Omental fat pad (tissue), 3 donors: ENCODE measurements at regions not wholly inside any gene's neighbourhood (a gene's known extent, or its start where the extent isn't known, plus 50 kb on each side); places are given as distances from the start of the nearest gene placed in this dataset.

ENCODE experiments used
- ATAC-seq: fragments of 150-250 bp; one replicate; pipeline ENCODE4 v1.9.1; 2016; ENCODE audit warnings: mild to moderate bottlenecking, moderate library complexity; ENCODE audit not compliant: low FRiP score
- DNase-seq: peaks from one replicate; pipeline ENCODE4 v3.0.0-alpha.2; 2019; ENCODE audit warnings: low spot score
- TF ChIP-seq, protein P1 (sequence below), 3 donors: fragments of 450-650 bp; IDR thresholded peaks; one replicate each; pipeline ENCODE4 v1.5.1; 2016 to 2017; ENCODE audit warnings: antibody characterized with exemption in 3 of 3, mild to moderate bottlenecking in 3 of 3, moderate library complexity in 2 of 3

DNA sequence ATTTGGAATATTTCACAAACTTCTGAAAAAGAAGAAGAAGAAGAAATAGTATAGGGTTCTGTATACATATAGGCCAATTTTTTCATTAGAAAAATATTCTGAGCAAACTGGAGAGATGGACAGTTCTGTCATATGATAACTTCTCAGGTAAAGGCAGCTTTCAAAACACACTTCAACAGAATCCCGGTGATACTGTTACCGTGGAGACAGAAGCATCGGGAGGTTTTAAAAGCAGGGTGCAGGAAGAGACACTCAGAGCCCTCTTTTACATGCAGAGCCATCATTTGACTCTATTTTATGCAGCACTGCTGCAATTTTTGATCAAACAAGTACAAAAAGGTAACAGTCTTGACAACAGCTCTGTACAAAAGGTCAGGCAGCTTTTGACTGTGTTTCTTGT lies 1785.4 kb downstream of the LRRC4C start:
- DNase-seq, result no peak
- ATAC-seq, result no peak
- TF ChIP-seq, protein P1, sequence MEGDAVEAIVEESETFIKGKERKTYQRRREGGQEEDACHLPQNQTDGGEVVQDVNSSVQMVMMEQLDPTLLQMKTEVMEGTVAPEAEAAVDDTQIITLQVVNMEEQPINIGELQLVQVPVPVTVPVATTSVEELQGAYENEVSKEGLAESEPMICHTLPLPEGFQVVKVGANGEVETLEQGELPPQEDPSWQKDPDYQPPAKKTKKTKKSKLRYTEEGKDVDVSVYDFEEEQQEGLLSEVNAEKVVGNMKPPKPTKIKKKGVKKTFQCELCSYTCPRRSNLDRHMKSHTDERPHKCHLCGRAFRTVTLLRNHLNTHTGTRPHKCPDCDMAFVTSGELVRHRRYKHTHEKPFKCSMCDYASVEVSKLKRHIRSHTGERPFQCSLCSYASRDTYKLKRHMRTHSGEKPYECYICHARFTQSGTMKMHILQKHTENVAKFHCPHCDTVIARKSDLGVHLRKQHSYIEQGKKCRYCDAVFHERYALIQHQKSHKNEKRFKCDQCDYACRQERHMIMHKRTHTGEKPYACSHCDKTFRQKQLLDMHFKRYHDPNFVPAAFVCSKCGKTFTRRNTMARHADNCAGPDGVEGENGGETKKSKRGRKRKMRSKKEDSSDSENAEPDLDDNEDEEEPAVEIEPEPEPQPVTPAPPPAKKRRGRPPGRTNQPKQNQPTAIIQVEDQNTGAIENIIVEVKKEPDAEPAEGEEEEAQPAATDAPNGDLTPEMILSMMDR (IDR thresholded peaks at IDR 0.05), result no peak

DNA sequence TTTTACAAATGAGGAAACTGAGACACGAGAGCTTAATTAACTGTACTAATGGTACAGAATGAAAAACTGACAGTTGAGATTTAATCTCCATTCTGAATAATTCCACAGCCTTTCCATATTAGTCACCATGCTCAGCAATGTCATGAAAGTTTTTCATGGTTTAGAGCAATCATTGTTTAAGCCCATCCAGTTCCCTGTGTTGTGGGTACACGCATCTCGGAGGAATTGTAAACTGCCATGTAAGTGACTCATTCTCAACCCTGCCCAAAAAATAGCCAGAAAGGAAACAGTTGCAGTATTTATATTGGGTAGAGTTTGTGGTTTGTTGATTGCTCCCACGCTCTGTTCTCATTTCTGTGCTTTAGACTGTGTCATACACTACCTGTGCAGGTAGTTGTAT lies 1790.8 kb downstream of the LRRC4C start:
- DNase-seq (no peak), ATAC-seq (no peak)
- TF ChIP-seq, protein P1 (IDR thresholded peaks at IDR 0.05), result no peak

DNA sequence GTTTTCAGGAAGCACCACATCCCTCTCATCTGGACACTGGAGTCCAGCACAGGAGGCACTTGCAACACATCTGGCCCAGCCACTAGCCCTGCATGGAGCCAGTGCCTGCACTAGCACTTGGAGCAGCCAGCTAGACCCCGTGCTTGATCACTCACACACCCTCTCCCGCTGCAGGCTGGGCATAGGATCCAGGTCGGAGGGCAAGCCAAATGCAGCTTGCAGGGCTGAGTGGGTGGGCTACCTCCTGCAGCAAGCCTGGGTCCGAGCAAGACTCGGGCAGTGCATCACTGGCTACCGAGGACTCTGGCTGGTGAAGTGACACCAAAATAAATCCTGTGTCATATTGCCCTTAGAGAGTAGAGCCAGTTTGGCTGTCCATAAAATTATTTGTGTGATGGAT lies 1795.4 kb downstream of the LRRC4C start:
- ATAC-seq (no peak), DNase-seq (no peak)
- TF ChIP-seq, protein P1 (IDR thresholded peaks at IDR 0.05), result no peak

DNA sequence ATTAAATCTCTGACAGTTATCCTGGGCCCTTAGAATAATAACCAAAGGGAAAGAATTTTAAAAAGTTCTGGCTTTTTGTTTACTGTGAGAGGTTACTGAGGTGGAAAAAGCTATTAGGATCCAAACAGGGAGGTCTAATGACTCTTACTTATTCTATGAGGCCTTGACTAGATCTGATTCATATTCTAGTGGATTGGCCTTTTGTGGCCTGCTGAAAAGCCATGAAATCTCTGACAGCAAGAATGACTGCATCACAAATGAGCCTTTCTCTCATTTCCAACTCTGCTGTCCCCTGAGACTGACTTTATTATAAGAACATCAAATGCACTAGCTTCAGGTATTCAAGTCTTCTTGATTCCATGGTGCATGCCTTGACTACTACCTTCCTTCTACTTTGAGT lies 1797.6 kb downstream of the LRRC4C start:
- no peak for DNase-seq
- ATAC-seq, result no peak
- TF ChIP-seq, protein P1 (IDR thresholded peaks at IDR 0.05), result no peak

DNA sequence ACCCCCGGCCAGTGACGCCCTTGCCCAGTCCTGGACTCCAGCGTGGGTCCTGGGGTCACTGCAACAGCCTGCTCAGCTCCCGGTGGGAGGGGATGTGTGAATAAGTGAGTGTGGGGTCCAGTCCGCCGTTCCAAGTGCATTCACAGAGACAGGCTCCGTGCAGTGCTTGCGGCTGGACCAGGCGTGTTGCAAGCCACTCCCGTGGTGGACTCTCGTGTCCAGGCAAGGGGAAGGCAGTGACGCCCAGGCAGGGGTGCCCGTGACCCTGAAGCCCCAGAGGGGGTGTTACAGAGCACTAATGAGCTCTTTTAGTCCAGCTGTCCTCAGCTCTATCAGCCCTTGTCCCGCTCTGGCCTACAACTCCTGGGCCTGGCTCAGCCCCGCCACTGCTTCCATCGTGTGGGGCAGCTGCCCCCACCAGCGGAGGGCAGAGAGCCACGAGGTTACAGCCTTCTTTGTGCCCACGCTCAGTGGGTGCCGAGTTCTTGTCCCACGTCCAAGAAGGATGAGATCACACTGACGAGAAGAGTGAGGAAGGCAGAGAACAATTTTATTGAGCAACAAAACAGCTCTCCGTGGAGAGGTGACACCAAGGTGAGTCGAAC lies 1807.5 kb downstream of the LRRC4C start:
- TF ChIP-seq, protein P1 (IDR thresholded peaks at IDR 0.05), result no peak
- ATAC-seq, result no peak

DNA sequence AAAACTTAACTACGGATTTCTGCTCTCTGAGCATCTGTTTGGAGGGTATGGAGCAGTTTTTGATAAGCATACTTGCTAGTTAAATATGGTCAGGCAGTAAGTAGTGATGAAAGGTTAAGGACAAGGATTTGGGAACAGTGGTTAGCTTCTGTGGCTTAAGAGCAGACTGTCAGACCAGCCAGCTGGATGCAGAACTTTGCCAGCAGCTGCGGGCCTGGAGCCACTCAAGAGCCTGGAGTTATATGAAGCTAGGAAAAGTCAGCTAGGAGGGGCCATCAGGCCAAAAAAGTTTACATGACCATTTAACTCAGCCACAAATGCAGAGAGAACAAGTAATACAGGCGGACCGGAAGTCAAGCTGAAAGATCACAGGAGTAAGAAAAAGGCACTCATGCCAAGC lies 1817.7 kb downstream of the LRRC4C start:
- DNase-seq (no peak), ATAC-seq (no peak)
- TF ChIP-seq, protein P1 (IDR thresholded peaks at IDR 0.05), result no peak

More for the DNA sequence above, 1807.5 kb downstream of the LRRC4C start:
- no peak for DNase-seq

DNA sequence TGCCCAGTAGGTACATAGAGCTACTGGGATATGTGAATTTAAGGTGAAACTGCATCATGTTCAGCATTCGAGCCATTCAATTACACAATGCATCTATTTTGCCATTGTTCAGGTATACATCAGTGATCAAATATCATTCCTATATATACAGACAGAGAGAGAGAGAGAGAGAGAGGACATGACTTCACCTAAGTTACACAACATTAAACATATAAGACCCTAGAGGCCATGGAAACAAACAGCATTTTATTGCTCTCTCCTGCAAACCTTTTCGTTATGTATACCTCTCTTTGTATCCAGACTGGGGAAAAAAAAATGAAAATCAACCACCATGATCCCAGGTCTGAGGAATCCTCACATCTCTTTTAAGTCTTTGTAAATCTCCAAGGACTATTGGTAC lies 1829.1 kb downstream of the LRRC4C start:
- DNase-seq (no peak), ATAC-seq (no peak)
- TF ChIP-seq, protein P1 (IDR thresholded peaks at IDR 0.05), result no peak
